Fibroblast of pulmonary artery (primary cell): ENCODE measurements at regions not wholly inside any gene's neighbourhood (a gene's known extent, or its start where the extent isn't known, plus 50 kb on each side); places are given as distances from the start of the nearest gene placed in this dataset.
"Not testable (repeated sequence)": the region's sequence is repeated elsewhere in the genome, so short reads cannot be mapped to it uniquely, and the experiment has no call there.

ENCODE experiments used
- DNase-seq: peaks from one replicate; pipeline ENCODE4 v3.0.0-alpha.2; 2010; ENCODE audit warnings: low read depth
- H3K4me3 ChIP-seq: replicated peaks from 2 replicates; pipeline ENCODE4 v1.5.1; 2011; ENCODE audit warnings: low read depth, mild to moderate bottlenecking, control low read depth, low read length, moderate library complexity
- TF ChIP-seq, protein P1 (sequence below): IDR thresholded peaks from 2 replicates; pipeline ENCODE4 v1.5.1; 2011; ENCODE audit warnings: mild to moderate bottlenecking, control low read depth, low read length, inconsistent platforms; ENCODE audit errors: missing control alignments

GRCh38 chr2:84181927-84182326 lies 277.2 kb downstream of the SUCLG1 start:
- DNase-seq, result no peak
- no peak overlapping the region for H3K4me3 ChIP-seq
- TF ChIP-seq, protein P1, sequence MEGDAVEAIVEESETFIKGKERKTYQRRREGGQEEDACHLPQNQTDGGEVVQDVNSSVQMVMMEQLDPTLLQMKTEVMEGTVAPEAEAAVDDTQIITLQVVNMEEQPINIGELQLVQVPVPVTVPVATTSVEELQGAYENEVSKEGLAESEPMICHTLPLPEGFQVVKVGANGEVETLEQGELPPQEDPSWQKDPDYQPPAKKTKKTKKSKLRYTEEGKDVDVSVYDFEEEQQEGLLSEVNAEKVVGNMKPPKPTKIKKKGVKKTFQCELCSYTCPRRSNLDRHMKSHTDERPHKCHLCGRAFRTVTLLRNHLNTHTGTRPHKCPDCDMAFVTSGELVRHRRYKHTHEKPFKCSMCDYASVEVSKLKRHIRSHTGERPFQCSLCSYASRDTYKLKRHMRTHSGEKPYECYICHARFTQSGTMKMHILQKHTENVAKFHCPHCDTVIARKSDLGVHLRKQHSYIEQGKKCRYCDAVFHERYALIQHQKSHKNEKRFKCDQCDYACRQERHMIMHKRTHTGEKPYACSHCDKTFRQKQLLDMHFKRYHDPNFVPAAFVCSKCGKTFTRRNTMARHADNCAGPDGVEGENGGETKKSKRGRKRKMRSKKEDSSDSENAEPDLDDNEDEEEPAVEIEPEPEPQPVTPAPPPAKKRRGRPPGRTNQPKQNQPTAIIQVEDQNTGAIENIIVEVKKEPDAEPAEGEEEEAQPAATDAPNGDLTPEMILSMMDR, result no peak

- TF ChIP-seq, protein P1, result no peak
- no peak for DNase-seq
Observed at GRCh38 chr2:84177733-84178132, 281.3 kb downstream of the SUCLG1 start.

GRCh38 chr2:84175970-84176369 lies 283.1 kb downstream of the SUCLG1 start:
- no peak overlapping the region for H3K4me3 ChIP-seq
- no peak for DNase-seq
- TF ChIP-seq, protein P1, result no peak

More at GRCh38 chr2:84177733-84178132, 281.3 kb downstream of the SUCLG1 start:
- no peak overlapping the region for H3K4me3 ChIP-seq

DNA sequence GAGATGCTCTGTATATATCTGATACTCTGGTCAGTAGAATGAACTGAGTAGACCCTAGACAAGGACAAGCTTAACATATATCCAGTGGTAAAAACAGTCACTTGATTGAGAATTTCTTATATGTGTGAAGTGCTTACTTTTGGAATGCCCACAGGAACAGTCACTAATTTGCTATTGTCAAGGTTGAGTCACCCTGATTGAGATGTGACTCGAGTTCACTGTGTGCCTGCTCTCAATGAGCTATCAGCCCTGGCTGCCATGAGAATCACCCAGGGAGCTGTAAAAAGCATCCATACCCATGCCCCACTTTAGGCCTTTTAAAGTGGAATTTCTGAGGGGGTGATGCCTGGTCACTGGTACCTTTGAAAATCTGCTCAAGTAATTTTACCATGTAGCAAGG lies 283.7 kb downstream of the SUCLG1 start:
- no peak overlapping the region for H3K4me3 ChIP-seq
- TF ChIP-seq, protein P1, result no peak
- DNase-seq, result no peak

GRCh38 chr2:84173041-84173440 lies 286.0 kb downstream of the SUCLG1 start:
- TF ChIP-seq, protein P1, result no peak
- DNase-seq, result no peak
- no peak overlapping the region for H3K4me3 ChIP-seq

DNA sequence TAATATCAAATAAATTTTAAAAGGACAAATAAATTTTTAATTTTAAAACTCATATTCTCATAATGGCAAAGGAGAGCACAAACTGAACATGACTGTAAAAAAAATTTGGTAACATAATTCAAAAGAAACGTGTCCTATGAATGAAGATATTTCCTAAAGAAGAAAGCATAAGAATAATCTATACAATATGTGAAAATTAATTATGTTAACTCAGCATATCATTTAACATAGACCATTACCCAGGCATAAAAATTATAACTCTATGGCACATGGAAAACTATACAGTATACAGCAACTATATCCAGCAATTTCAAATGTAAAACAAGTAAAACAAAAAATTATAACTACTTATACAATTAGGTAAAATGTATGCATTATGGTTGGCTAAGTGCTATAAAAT lies 288.1 kb downstream of the SUCLG1 start:
- TF ChIP-seq, protein P1, result no peak
- H3K4me3 ChIP-seq, result no peak overlapping the region
- no peak for DNase-seq

DNA sequence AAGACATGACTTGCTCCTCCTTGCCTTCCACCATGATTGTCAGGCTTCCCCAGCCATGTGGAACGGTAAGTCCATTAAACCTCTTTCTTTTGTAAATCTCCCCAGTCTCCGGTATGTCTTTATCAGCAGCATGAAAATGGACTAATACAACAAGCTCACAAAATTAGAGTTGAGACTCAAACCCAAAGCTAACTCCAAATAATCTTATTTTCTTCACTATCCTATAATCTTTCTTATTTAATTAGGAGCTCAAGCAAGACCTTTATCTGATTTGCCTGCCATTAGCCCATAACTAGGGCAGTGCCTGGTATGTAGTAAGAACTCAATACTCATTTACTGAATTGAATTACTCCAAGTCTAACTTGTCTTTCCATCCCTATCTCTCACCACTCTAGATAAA lies 289.2 kb downstream of the SUCLG1 start:
- TF ChIP-seq, protein P1, result no peak

DNA sequence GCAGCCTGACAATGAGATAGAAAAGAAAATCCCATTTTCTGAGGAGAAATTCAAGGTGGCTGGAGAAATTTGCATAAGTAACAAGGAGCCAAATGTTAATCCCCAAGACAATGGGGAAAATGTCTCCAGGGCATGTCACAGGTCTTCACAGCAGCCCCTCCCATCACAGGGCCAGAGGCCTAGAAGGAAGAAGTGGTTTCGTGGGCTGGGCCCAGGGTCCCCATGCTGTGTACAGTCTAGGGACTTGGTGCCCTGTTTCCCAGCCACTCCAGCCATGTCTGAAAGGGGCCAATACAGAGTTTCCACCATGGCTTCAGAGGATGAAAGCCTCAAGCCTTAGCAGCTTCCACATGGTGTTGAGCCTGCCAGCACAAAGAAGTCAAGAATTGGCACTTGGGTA lies 290.5 kb downstream of the SUCLG1 start:
- not testable (repeated sequence) for DNase-seq, H3K4me3 ChIP-seq

More for the DNA sequence above, 289.2 kb downstream of the SUCLG1 start:
- no peak overlapping the region for H3K4me3 ChIP-seq
- no peak for DNase-seq
